ENCODE measurements at regions not wholly inside any gene's neighbourhood (a gene's known extent, or its start where the extent isn't known, plus 50 kb on each side); places are given as distances from the start of the nearest gene placed in this dataset.

DNA sequence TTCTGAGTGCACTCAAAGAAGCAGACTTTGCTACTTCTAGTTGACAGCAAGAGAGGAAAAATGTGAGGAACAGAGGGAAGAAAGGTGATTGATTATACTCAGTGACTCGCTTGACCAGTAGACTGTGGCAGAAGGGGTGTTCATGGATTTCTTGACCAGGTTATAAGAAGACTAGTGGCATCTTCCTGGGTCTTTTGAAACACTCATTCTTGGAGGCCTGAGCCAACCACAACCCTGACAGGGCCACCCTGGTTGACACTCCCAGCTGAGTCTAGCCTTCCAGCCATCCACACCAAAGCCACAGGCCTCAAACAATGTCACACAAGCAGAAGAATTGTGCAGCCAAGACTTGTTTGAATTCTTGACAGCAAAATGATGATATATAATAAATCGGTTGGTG is 366.3 kb downstream of the SS18 start:
- no TSS peak for BruUV-seq (replicated peaks)
- Histone ChIP-seq H3K4me1 (ENCODE audit: control insufficient read depth, extremely low read depth, insufficient read depth, low read length) (no peaks in the 10 kb centered on the region), H2AFZ (ENCODE audit: low read depth, low read length) (no peak overlapping the region), H3K27ac (ENCODE audit: insufficient read depth, low read depth, low read length) (no peak overlapping the region), H3K79me2 (ENCODE audit: control insufficient read depth, insufficient read depth, low read length) (no peaks in the 10 kb centered on the region), H3K4me2 (ENCODE audit: insufficient read depth, low read length) (no peak overlapping the region), H3K4me3 (replicated peaks in 1 of 3; ENCODE audit: insufficient read depth in 1 of 3, low read depth in 1 of 3, low read length in 3 of 3) (no peak overlapping the region), H3K27me3 (ENCODE audit: control insufficient read depth in 2 of 2, insufficient read depth in 2 of 2, low read length in 2 of 2) (no peaks in the 10 kb centered on the region), H3K9me1 (replicated peaks; ENCODE audit: control insufficient read depth, extremely low read depth, insufficient read depth, low read length) (no peaks in the 10 kb centered on the region), H3K9ac (replicated peaks; ENCODE audit: extremely low read depth, insufficient read depth, low read length) (no peak overlapping the region), H3K36me3 (ENCODE audit: control insufficient read depth in 2 of 2, extremely low read depth in 1 of 2, insufficient read depth in 2 of 2, low read length in 2 of 2) (no peaks in the 10 kb centered on the region), H3K9me3 (replicated peaks; ENCODE audit: control insufficient read depth, insufficient read depth, low read length) (no peaks in the 10 kb centered on the region), H4K20me1 (replicated peaks; ENCODE audit: control insufficient read depth, extremely low read depth, insufficient read depth, low read length) (no peaks in the 10 kb centered on the region)
- DNase-seq (ENCODE audit: low read depth, low spot score) (no peak), FAIRE-seq (no peak)
- dilution Hi-C loops (cut with MboI; ENCODE audit: extremely low pct_ligation_motif_present, low sequenced_read_pairs), result no loop called here
- intact Hi-C loops (cut with micrococcal nuclease), result no loop called here
- ChIA-PET POLR2A (no interaction called here), CTCF (no interaction called here)
- TF ChIP-seq POLR2AphosphoS5 (IDR thresholded peaks at IDR 0.05; ENCODE audit: insufficient read depth, low read depth, low read length) (no peak), FOS (IDR thresholded peaks at IDR 0.05; ENCODE audit: borderline replicate concordance, insufficient read depth, low read length) (no peak), EZH2 (IDR thresholded peaks at IDR 0.05; ENCODE audit: borderline replicate concordance, low read depth, low read length, severe bottlenecking) (no peak), MYC (IDR thresholded peaks at IDR 0.05; ENCODE audit: low read depth, low read length) (no peak), GATA2 (IDR thresholded peaks at IDR 0.05; ENCODE audit: insufficient read depth, insufficient read length, low read depth, low read length) (no peak), POLR2A (IDR thresholded peaks at IDR 0.05; ENCODE audit: low read depth, low read length) (no peak), JUN (IDR thresholded peaks at IDR 0.05; ENCODE audit: borderline replicate concordance, insufficient read depth, insufficient read length, low read depth) (no peak)
- TF ChIP-seq, protein P1, sequence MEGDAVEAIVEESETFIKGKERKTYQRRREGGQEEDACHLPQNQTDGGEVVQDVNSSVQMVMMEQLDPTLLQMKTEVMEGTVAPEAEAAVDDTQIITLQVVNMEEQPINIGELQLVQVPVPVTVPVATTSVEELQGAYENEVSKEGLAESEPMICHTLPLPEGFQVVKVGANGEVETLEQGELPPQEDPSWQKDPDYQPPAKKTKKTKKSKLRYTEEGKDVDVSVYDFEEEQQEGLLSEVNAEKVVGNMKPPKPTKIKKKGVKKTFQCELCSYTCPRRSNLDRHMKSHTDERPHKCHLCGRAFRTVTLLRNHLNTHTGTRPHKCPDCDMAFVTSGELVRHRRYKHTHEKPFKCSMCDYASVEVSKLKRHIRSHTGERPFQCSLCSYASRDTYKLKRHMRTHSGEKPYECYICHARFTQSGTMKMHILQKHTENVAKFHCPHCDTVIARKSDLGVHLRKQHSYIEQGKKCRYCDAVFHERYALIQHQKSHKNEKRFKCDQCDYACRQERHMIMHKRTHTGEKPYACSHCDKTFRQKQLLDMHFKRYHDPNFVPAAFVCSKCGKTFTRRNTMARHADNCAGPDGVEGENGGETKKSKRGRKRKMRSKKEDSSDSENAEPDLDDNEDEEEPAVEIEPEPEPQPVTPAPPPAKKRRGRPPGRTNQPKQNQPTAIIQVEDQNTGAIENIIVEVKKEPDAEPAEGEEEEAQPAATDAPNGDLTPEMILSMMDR (IDR thresholded peaks at IDR 0.05; ENCODE audit: extremely low read depth in 1 of 2, insufficient read depth in 1 of 2, low read depth in 1 of 2, low read length in 2 of 2), result no peak
- TF ChIP-seq, protein P2, sequence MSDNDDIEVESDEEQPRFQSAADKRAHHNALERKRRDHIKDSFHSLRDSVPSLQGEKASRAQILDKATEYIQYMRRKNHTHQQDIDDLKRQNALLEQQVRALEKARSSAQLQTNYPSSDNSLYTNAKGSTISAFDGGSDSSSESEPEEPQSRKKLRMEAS (IDR thresholded peaks at IDR 0.05; ENCODE audit: insufficient read depth, insufficient read length), result no peak
